ENCODE measurements at regions not wholly inside any gene's neighbourhood (a gene's known extent, or its start where the extent isn't known, plus 50 kb on each side); places are given as distances from the start of the nearest gene placed in this dataset.

DNA sequence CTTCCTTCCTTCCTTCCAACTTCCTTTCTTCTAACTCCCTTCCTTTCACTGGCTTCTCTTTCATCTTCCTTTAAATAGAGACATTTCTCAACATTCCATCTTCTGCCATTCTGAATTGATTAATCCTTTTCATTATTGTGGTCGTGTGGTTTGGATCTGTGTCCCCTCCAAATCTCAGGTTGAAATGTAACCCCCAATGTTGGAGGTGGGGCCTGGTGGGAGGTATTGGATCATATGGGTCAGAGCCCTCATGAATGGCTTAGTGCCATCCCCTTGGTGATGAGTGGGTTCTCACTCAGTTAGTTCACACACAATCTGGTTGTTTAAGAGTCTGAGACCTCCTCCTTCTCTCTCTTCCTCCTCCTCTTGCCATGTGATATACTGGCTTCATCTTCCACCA, 130.9 kb upstream of the SV2C start:
- H3K36me3 Mint-ChIP-seq (ENCODE audit: low read depth, unreplicated experiment), result no peaks in the 10 kb centered on the region
- FAIRE-seq, result no peak

DNA sequence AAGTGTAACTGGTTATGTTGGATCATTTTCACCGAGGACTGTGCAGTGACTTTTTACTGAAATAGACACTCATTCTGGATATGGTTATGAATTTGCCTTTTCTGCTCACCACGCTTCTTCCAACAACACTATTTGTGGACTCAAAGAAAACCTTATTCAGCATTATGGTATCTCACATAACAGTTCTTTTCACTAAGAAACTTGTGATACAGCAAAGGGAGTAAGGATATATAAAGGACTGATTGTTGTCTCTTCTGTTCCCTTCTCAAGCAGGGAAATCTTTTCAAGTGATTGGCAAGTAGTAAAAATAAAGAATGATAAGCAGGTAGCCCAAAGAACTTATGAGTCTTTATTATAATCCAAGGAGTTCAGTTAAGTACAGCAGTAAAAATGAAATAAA, 131.5 kb upstream of the SV2C start:
- Histone ChIP-seq H3K27me3 (ENCODE audit: insufficient read depth, low read length) (no peaks in the 10 kb centered on the region), H2AFZ (ENCODE audit: low read depth, low read length) (no peak overlapping the region), H3K9me3 (ENCODE audit: insufficient read depth, low read depth, low read length) (no peaks in the 10 kb centered on the region), H3K9ac (ENCODE audit: low read length) (no peak overlapping the region), H3K27ac (ENCODE audit: low read depth, low read length) (no peak overlapping the region), H3K4me1 (ENCODE audit: insufficient read depth, low read length) (no peaks in the 10 kb centered on the region), H3K36me3 (ENCODE audit: insufficient read depth, low read length) (no peaks in the 10 kb centered on the region), H3K4me3 (ENCODE audit: insufficient read depth, low read depth, low read length) (no peak overlapping the region), H4K20me1 (ENCODE audit: insufficient read depth, low read length) (no peaks in the 10 kb centered on the region), H3K4me2 (ENCODE audit: low read length) (no peak overlapping the region), H3K79me2 (ENCODE audit: insufficient read depth, low read length) (no peaks in the 10 kb centered on the region)
- Mint-ChIP-seq H3K27ac (ENCODE audit: unreplicated experiment) (no peak overlapping the region), H3K36me3 (ENCODE audit: low read depth, unreplicated experiment) (no peaks in the 10 kb centered on the region), H3K4me3 (ENCODE audit: unreplicated experiment) (no peak overlapping the region), H3K4me1 (ENCODE audit: low read depth, unreplicated experiment) (no peaks in the 10 kb centered on the region), H3K9me3 (ENCODE audit: unreplicated experiment) (peaks cover 6% of the 10 kb centered on the region), H3K27me3 (ENCODE audit: low read depth, unreplicated experiment) (no peaks in the 10 kb centered on the region)
- DNase-seq (ENCODE audit: low read depth) (no peak), FAIRE-seq (no peak)
- no peak for TF ChIP-seq EZH2 (IDR thresholded peaks at IDR 0.05; ENCODE audit: insufficient read depth, low read length)
- TF ChIP-seq, protein P1, sequence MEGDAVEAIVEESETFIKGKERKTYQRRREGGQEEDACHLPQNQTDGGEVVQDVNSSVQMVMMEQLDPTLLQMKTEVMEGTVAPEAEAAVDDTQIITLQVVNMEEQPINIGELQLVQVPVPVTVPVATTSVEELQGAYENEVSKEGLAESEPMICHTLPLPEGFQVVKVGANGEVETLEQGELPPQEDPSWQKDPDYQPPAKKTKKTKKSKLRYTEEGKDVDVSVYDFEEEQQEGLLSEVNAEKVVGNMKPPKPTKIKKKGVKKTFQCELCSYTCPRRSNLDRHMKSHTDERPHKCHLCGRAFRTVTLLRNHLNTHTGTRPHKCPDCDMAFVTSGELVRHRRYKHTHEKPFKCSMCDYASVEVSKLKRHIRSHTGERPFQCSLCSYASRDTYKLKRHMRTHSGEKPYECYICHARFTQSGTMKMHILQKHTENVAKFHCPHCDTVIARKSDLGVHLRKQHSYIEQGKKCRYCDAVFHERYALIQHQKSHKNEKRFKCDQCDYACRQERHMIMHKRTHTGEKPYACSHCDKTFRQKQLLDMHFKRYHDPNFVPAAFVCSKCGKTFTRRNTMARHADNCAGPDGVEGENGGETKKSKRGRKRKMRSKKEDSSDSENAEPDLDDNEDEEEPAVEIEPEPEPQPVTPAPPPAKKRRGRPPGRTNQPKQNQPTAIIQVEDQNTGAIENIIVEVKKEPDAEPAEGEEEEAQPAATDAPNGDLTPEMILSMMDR (IDR thresholded peaks at IDR 0.05; ENCODE audit: insufficient read depth, low read depth, low read length), result no peak

More for the DNA sequence above, 130.9 kb upstream of the SV2C start:
- Histone ChIP-seq H3K27me3 (ENCODE audit: insufficient read depth, low read length) (no peaks in the 10 kb centered on the region), H4K20me1 (ENCODE audit: insufficient read depth, low read length) (no peaks in the 10 kb centered on the region), H2AFZ (ENCODE audit: low read depth, low read length) (no peak overlapping the region), H3K79me2 (ENCODE audit: insufficient read depth, low read length) (no peaks in the 10 kb centered on the region), H3K4me2 (ENCODE audit: low read length) (no peak overlapping the region), H3K9ac (ENCODE audit: low read length) (no peak overlapping the region), H3K4me3 (ENCODE audit: insufficient read depth, low read depth, low read length) (no peak overlapping the region), H3K9me3 (ENCODE audit: insufficient read depth, low read depth, low read length) (no peaks in the 10 kb centered on the region), H3K4me1 (ENCODE audit: insufficient read depth, low read length) (no peaks in the 10 kb centered on the region), H3K27ac (ENCODE audit: low read depth, low read length) (no peak overlapping the region), H3K36me3 (ENCODE audit: insufficient read depth, low read length) (no peaks in the 10 kb centered on the region)
- Mint-ChIP-seq H3K4me1 (ENCODE audit: low read depth, unreplicated experiment) (no peaks in the 10 kb centered on the region), H3K4me3 (ENCODE audit: unreplicated experiment) (no peak overlapping the region), H3K27me3 (ENCODE audit: low read depth, unreplicated experiment) (no peaks in the 10 kb centered on the region), H3K9me3 (ENCODE audit: unreplicated experiment) (peaks cover 6% of the 10 kb centered on the region), H3K27ac (ENCODE audit: unreplicated experiment) (no peak overlapping the region)
- no peak for DNase-seq (ENCODE audit: low read depth)
- TF ChIP-seq, protein P1 (IDR thresholded peaks at IDR 0.05; ENCODE audit: insufficient read depth, low read depth, low read length), result no peak
- TF ChIP-seq EZH2 (IDR thresholded peaks at IDR 0.05; ENCODE audit: insufficient read depth, low read length), result no peak

DNA sequence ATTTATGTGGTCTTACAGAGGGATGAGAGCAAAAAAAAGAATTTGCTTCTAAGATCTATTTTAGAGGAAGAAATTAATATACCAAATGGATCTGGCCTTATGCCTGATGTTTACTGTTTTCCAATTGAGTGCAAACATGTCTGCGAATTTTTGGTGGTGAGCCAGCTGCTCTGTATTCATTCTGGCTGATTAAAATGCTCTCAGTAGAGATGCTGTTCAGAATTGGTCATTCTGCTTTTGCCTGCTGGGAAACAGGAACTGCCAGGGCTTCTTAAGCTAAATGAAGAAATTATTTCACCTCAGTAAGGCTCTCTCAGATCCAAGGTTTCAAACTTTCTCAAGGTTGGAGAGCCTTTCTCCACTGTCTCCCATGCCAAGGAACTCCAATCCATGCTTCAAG, 132.0 kb upstream of the SV2C start:
- no peaks in the 10 kb centered on the region for H3K9me3 ChIP-seq (ENCODE audit: insufficient read depth, low read depth, low read length)
- H3K79me2 ChIP-seq (ENCODE audit: insufficient read depth, low read length), result no peaks in the 10 kb centered on the region
- no peak overlapping the region for H2AFZ ChIP-seq (ENCODE audit: low read depth, low read length)
- no peak overlapping the region for H3K27ac Mint-ChIP-seq (ENCODE audit: unreplicated experiment)
- H3K4me3 Mint-ChIP-seq (ENCODE audit: unreplicated experiment), result no peak overlapping the region
- no peak overlapping the region for H3K4me2 ChIP-seq (ENCODE audit: low read length)
- DNase-seq (ENCODE audit: low read depth) (no peak), FAIRE-seq (no peak)
- TF ChIP-seq EZH2 (IDR thresholded peaks at IDR 0.05; ENCODE audit: insufficient read depth, low read length), result no peak
- no peaks in the 10 kb centered on the region for H3K27me3 Mint-ChIP-seq (ENCODE audit: low read depth, unreplicated experiment)
- no peaks in the 10 kb centered on the region for H3K4me1 Mint-ChIP-seq (ENCODE audit: low read depth, unreplicated experiment)
- no peaks in the 10 kb centered on the region for H4K20me1 ChIP-seq (ENCODE audit: insufficient read depth, low read length)
- H3K27ac ChIP-seq (ENCODE audit: low read depth, low read length), result no peak overlapping the region
- H3K27me3 ChIP-seq (ENCODE audit: insufficient read depth, low read length), result no peaks in the 10 kb centered on the region
- no peaks in the 10 kb centered on the region for H3K36me3 ChIP-seq (ENCODE audit: insufficient read depth, low read length)
- H3K36me3 Mint-ChIP-seq (ENCODE audit: low read depth, unreplicated experiment), result no peaks in the 10 kb centered on the region
- H3K9me3 Mint-ChIP-seq (ENCODE audit: unreplicated experiment), result peaks cover 6% of the 10 kb centered on the region
- H3K9ac ChIP-seq (ENCODE audit: low read length), result no peak overlapping the region
- no peaks in the 10 kb centered on the region for H3K4me1 ChIP-seq (ENCODE audit: insufficient read depth, low read length)
- H3K4me3 ChIP-seq (ENCODE audit: insufficient read depth, low read depth, low read length), result no peak overlapping the region
